ENCODE measurements at regions not wholly inside any gene's neighbourhood (a gene's known extent, or its start where the extent isn't known, plus 50 kb on each side); places are given as distances from the start of the nearest gene placed in this dataset.
"Not testable (repeated sequence)": the region's sequence is repeated elsewhere in the genome, so short reads cannot be mapped to it uniquely, and the experiment has no call there.

- DNase-seq (ENCODE audit: low spot score): no peak
- no peak for TF ChIP-seq CTCF (IDR thresholded peaks at IDR 0.05)
- Histone ChIP-seq H3K27ac (no peak overlapping the region), H3K4me3 (no peak overlapping the region)
These were observed 121.1 kb upstream of the KCNJ3 start for GRCh38 chr2:154577390-154577789.

DNA sequence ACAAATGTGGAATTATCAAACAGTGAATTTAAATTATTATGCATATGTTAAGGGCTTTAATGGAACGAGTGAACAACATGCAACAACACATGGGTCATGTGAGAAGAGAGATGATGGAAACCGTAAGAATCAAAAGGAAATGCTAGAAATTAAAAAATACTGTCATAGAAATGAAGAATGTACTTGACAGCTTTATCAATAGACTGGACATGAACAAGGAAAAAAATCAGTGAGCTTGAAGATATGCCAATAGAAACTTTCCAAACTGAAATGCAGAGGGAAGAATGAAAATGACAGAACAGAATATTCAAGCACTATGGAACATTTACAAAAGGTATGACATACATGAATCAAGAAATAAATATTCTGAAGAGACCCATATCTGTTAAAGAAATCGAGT lies 117.7 kb upstream of the KCNJ3 start:
- H3K27ac ChIP-seq: no peak overlapping the region
- no peak for TF ChIP-seq CTCF (IDR thresholded peaks at IDR 0.05)
- H3K4me3 ChIP-seq: no peak overlapping the region
- DNase-seq (ENCODE audit: low spot score): no peak

DNA sequence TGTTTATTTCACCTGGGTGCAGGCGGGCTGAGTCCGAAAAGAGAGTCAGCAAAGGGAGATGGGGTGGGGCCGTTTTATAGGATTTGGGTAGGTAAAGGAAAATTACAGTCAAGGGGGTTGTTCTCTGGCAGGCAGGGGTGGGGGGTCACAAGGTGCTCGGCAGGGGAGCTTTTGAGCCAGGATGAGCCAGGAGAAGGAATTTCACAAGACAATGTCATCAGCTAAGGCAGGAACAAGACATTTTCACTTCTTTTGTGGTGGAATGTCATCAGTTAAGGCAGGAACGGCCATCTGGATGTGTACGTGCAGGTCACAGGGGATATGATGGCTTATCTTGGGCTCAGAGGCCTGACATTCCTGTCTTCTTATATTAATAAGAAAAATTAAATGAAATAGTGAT lies 115.8 kb upstream of the KCNJ3 start:
- not testable (repeated sequence) for DNase-seq (ENCODE audit: low spot score); H3K4me3 ChIP-seq; H3K27ac ChIP-seq

GRCh38 chr2:154583274-154583673 lies 115.2 kb upstream of the KCNJ3 start:
- not testable (repeated sequence) for H3K27ac ChIP-seq; DNase-seq (ENCODE audit: low spot score)

DNA sequence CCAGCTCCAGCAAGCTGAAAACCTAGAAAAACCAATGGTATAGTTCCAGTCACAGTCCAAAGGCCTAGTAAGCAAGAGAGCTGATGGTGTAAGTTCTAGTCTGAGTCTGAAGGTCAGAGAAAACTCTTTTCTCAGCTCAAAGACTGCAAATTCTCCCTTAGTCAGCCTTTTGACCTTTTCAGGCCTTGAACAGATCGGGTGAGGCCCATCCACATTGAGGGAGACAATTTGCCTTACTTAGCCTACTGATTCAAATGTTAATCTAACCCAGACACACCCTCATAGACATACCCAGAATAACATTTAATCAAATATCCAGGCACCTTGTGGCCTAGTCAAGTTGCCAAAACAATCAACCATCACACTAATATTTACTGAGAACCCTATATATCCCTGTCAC lies 110.8 kb upstream of the KCNJ3 start:
- no peak for TF ChIP-seq CTCF (IDR thresholded peaks at IDR 0.05)

More at GRCh38 chr2:154583274-154583673, 115.2 kb upstream of the KCNJ3 start:
- not testable (repeated sequence) for H3K4me3 ChIP-seq

DNA sequence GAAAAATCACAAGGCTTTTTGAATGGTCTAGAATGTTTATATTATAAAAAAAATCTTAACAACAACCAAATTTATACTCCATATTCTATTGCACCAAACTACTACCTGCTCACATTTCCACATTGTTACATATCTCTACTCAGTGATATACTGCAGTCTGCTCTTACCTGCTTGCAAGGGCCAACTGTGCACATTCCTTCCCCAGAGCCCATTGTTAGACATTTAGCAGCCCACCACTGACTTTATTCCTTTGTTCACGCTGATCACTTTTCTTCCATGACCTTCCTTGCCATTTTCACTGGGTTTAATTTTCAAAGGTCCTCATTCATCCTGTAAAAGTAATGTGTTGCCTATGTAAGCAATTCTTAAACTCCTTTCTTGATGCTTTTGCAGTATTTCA lies 109.7 kb upstream of the KCNJ3 start:
- H3K27ac ChIP-seq: no peak overlapping the region
- no peak for TF ChIP-seq CTCF (IDR thresholded peaks at IDR 0.05)
- H3K4me3 ChIP-seq: no peak overlapping the region
- DNase-seq (ENCODE audit: low spot score): no peak

More for the DNA sequence above, 110.8 kb upstream of the KCNJ3 start:
- Histone ChIP-seq H3K27ac (no peak overlapping the region), H3K4me3 (no peak overlapping the region)
- DNase-seq (ENCODE audit: low spot score): no peak

GRCh38 chr2:154589514-154589913 lies 109.0 kb upstream of the KCNJ3 start:
- Histone ChIP-seq H3K27ac (no peak overlapping the region), H3K4me3 (no peak overlapping the region)
- TF ChIP-seq CTCF (IDR thresholded peaks at IDR 0.05): no peak
- no peak for DNase-seq (ENCODE audit: low spot score)

DNA sequence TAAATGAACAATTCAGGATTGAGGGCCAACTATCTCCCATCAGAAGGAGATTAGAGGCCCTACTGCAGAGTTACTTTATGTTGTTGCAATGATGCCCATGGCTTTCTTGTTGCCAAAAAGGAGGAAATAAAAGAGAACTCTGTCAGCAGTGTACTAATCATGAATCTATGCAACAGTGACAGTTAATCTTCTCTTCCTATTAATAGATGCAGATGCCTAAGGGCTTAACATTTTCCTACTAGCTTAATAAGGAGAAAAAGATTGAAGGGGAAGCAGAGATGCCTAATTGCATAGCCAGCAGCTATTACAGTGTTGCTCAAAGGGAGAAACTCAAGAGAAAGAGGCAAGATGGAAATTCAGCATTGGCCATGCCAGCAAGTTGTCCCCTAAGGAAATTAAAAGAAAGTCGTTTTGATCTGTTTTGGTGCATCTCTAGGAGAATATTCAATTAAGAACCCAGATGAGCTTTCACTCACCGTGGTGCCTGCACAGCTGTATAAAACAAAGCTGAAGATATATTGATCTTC lies 107.1 kb upstream of the KCNJ3 start:
- H3K4me3 ChIP-seq: no peak overlapping the region
- no peak for TF ChIP-seq CTCF (IDR thresholded peaks at IDR 0.05)
- DNase-seq (ENCODE audit: low spot score): no peak
- no peak overlapping the region for H3K27ac ChIP-seq

Measured in coronary artery (tissue), 2 donors.